Common myeloid progenitor, CD34-positive (primary cell): ENCODE measurements at regions not wholly inside any gene's neighbourhood (a gene's known extent, or its start where the extent isn't known, plus 50 kb on each side); places are given as distances from the start of the nearest gene placed in this dataset.
"Not testable (repeated sequence)": the region's sequence is repeated elsewhere in the genome, so short reads cannot be mapped to it uniquely, and the experiment has no call there.

ENCODE experiments used
- CTCF ChIA-PET: fragments of 350-600 bp; sonication (Branson Sonifier 250); formaldehyde crosslinking; loops from one replicate; lab custom pipeline; 2021; ENCODE audit warnings: antibody characterized with exemption; lab: Charles Lee
- POLR2A ChIA-PET: fragments of 350-600 bp; sonication (Branson Sonifier 250); formaldehyde crosslinking; loops from one replicate; lab custom pipeline; 2021; ENCODE audit warnings: antibody characterized with exemption; lab: Charles Lee
- DNase-seq, 3 donors: peaks; one replicate each; pipeline versions ENCODE4 v3.0.0 to v3.0.0-alpha.2; 2013
- H3K27ac ChIP-seq, 2 experiments: 1 replicate in 1 of 2; 2 replicates in 1 of 2; pipeline ENCODE4 v1.7.0; 2013; ENCODE audit warnings: inconsistent platforms in 2 of 2, low read length in 2 of 2, mild to moderate bottlenecking in 2 of 2, low read depth in 1 of 2, moderate library complexity in 1 of 2; ENCODE audit not compliant: severe bottlenecking in 2 of 2, insufficient read depth in 1 of 2, poor library complexity in 1 of 2
- H3K27me3 ChIP-seq, 5 experiments: replicated peaks in 2 of 5; 1 replicate in 3 of 5; 2 replicates in 2 of 5; pipeline versions ENCODE4 v1.6.1 to v1.7.0; 2013; ENCODE audit warnings: low read length in 4 of 5, mild to moderate bottlenecking in 2 of 5, moderate library complexity in 2 of 5, inconsistent platforms in 1 of 5; ENCODE audit not compliant: insufficient read depth in 5 of 5, control insufficient read depth in 4 of 5
- H3K36me3 ChIP-seq, 4 experiments: 1 replicate in 2 of 4; 2 replicates in 2 of 4; pipeline versions ENCODE4 v1.6.1 to v1.7.0; 2013; ENCODE audit warnings: low read length in 3 of 4, control low read depth in 1 of 4, mild to moderate bottlenecking in 1 of 4; ENCODE audit not compliant: control insufficient read depth in 4 of 4, insufficient read depth in 4 of 4
- H3K4me1 ChIP-seq, 4 experiments: 1 replicate in 3 of 4; 2 replicates in 1 of 4; pipeline versions ENCODE4 v1.6.1 to v1.7.1; 2013; ENCODE audit warnings: low read length in 3 of 4, mild to moderate bottlenecking in 3 of 4, control low read depth in 1 of 4, inconsistent platforms in 1 of 4, moderate library complexity in 1 of 4; ENCODE audit not compliant: control insufficient read depth in 4 of 4, insufficient read depth in 4 of 4; ENCODE audit errors: control extremely low read depth in 1 of 4
- H3K4me3 ChIP-seq, 7 experiments: 1 replicate in 4 of 7; 2 replicates in 3 of 7; pipeline versions ENCODE4 v1.5.1 to v1.7.0; 2013; ENCODE audit warnings: mild to moderate bottlenecking in 7 of 7, low read length in 6 of 7, moderate library complexity in 6 of 7, inconsistent platforms in 2 of 7, low read depth in 2 of 7, control low read depth in 1 of 7; ENCODE audit not compliant: insufficient read depth in 4 of 7, control insufficient read depth in 1 of 7; ENCODE audit errors: extremely low read depth in 1 of 7
- H3K9me3 ChIP-seq, 5 experiments: 1 replicate in 4 of 5; 2 replicates in 1 of 5; pipeline versions ENCODE4 v1.6.1 to v1.7.1; 2013; ENCODE audit warnings: low read length in 4 of 5, mild to moderate bottlenecking in 2 of 5, inconsistent platforms in 1 of 5, low read depth in 1 of 5, moderate library complexity in 1 of 5; ENCODE audit not compliant: control insufficient read depth in 4 of 5, insufficient read depth in 2 of 5; ENCODE audit errors: control extremely low read depth in 1 of 5
- WGBS: methylation state at CpG from one replicate; pipeline ENCODE4 v1.1.5; 2013; ENCODE audit not compliant: insufficient coverage; 5-methylcytosine and 5-hydroxymethylcytosine counted together

DNA sequence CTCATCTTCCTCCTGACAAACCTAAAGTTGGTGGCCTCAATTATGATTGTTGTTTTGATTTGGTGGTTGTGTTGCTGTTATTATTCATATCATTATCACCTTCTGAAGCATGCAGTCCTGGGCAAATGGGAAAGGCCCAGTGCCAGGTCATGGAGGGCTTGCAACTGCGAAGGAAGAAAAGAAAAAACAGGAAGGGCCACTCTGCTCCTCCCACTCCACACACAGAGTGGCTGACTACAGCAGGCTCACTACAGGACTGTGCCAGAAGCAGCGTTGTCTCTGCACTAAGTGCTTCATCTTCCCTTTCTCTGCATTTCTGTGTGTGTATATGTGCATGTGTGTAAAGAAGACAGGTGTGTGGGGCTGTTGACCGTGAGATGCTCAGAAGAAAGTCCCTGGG, 231.9 kb downstream of the ANKRD30B start:
- no peaks in the 10 kb centered on the region for H3K4me1 ChIP-seq
- 100% methylated on average over 1 of the region's 3 CpGs for WGBS
- no peaks in the 10 kb centered on the region for H3K27me3 ChIP-seq
- no peaks in the 10 kb centered on the region for H3K36me3 ChIP-seq
- no peaks in the 10 kb centered on the region for H3K9me3 ChIP-seq
- CTCF ChIA-PET, result no interaction called here
- POLR2A ChIA-PET, result no interaction called here
- H3K4me3 ChIP-seq, result no peak overlapping the region
- H3K27ac ChIP-seq, result no peak overlapping the region
- no peak for DNase-seq

DNA sequence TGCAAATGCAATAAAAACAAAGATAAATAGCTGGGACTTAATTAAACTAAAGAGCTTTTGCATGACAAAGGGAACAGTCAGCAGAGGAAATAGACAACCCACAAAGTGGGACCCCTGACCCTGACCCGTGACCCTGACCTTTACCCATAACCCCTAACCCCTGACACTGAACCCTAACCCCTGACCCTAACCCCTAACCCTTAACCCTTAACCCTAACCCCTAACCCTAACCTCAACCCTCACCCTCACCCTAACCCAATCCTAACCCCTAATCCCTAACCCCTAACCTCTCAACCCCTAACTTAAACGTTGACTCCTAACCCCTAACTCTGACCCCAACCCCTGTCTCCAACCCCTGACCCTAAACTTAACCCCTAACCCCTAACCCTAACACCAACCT, 236.6 kb downstream of the ANKRD30B start:
- peak in 1 of 3 donors; percentile 31 for DNase-seq
- H3K27me3 ChIP-seq, H3K36me3 ChIP-seq, H3K27ac ChIP-seq, H3K9me3 ChIP-seq, H3K4me1 ChIP-seq, CTCF ChIA-PET, POLR2A ChIA-PET, H3K4me3 ChIP-seq: not testable (repeated sequence)
- WGBS, result 43% methylated on average over 1 of the region's 2 CpGs

DNA sequence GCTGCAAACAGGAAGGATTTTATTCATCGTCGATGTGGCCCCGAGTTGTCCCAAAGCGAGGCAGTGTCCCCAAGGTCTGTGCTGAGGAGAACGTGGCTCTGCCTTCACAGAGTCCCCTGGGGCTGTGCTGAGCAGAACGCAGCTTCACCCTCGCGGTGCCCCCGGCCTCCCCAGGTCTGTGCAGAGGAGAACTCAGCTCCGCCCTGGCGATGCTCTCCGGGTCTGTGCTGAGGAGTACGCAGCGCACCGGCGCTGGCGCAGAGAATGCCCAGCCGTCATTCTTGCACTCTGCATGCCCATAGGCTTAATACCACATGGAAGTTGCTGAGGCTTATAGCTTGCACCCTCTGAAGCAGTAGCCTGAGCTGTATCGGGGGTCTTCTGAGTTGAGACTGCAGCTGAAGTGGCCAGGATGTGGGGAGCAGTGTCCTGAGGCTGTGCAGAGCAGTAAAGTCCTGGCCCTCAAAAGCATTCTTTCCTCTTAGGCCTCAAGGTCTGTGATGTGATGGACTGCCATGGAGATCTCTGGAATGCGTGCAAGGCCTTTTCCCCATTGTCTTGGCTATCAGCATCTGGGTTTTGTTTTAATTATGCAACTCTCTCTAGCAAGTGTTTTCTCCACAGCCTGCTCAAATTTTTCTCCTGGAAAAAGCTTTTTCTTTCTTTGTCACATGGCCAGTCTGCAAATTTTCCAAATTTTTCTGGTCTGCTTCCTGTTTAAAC, 237.5 kb downstream of the ANKRD30B start:
- DNase-seq, H3K4me3 ChIP-seq, H3K27me3 ChIP-seq, H3K4me1 ChIP-seq, H3K27ac ChIP-seq, H3K36me3 ChIP-seq, POLR2A ChIA-PET, H3K9me3 ChIP-seq, CTCF ChIA-PET: not testable (repeated sequence)
- WGBS, result 93% methylated on average over 20 of the region's 20 CpGs

DNA sequence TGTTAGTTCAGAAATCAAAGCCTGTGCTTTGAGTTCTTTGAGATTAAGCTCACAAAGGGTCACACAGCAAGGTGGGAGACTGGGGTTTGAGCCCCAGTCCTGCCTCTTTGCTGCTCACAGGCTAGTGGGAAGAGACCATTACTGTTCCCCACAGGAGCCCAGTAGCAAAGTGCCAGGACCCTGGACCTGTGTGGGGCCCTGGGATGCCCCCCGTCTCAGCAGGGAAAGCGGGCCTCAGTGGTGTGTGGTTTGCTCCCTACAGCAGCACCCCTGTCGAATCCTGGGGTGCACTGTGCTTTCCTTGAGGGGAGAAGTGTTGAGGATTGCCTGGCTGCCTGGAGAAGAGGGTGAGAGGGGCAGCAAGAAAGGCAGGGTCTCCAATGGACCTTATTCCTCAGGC, 239.4 kb downstream of the ANKRD30B start:
- H3K4me3 ChIP-seq, DNase-seq, H3K27ac ChIP-seq, H3K9me3 ChIP-seq, CTCF ChIA-PET, H3K4me1 ChIP-seq, H3K27me3 ChIP-seq, POLR2A ChIA-PET, H3K36me3 ChIP-seq: not testable (repeated sequence)
- WGBS, result 40% methylated on average over 1 of the region's 3 CpGs

DNA sequence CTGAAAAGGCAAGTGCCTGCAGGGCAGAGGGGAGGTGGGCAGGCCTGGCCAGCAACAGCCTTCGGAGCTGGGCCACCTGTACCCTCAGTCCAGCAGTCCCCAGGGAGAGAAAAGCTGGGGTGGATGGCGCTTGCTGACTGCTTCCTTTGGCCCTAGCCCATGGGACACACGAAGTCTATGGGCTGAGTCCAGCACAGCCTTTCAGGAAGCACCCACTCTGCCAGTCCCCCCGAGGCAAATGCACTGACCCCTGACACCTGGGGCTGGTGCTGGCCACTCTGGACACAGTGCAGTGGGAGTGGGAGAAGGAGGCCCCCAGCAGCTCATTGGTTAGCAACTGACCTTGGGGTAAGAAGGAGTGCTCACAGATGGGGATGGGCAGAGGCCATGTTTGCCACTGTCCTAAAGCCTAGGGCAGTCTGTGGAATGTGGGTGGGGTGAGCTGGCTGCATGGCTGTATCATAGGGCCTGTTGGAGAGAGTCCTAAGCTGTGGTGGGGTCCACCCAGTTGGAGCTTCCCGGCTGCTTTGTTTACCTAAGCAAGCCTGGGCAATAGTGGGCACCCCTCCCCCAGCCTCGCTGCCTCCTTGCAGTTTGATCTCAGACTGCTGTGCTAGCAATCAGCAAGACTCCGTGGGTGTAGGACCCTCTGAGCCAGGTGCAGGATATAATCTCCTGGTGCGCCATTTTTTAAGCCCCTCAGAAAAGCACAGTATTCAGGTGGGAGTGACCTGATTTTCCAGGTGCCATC, 240.2 kb downstream of the ANKRD30B start:
- CTCF ChIA-PET, H3K36me3 ChIP-seq, H3K27me3 ChIP-seq, H3K9me3 ChIP-seq, H3K4me1 ChIP-seq, H3K4me3 ChIP-seq, DNase-seq, POLR2A ChIA-PET, H3K27ac ChIP-seq: not testable (repeated sequence)
- WGBS, result 90% methylated on average over 3 of the region's 8 CpGs

DNA sequence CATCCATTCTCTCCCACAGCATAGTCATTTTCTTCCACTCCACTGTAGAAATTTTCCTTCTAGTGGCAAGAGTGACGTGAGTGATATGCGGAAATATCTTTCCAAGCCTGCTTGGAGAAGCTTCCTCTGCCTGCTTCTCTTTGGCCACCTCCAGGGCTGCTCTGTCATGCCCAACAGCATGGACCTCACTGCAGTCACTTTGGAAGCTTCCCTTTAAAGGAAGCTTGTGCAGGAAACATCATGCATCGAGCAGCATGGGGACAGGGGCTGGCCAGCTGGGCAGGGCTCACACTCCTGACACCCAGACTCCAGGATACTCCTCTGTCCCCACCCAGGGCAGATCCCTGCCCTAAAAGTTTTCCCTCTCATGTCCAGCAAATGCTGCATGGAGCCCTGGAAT, 241.6 kb downstream of the ANKRD30B start:
- H3K27ac ChIP-seq, H3K4me3 ChIP-seq, H3K36me3 ChIP-seq, CTCF ChIA-PET, H3K27me3 ChIP-seq, H3K9me3 ChIP-seq, H3K4me1 ChIP-seq, DNase-seq, POLR2A ChIA-PET: not testable (repeated sequence)
- 100% methylated on average over 2 of the region's 3 CpGs for WGBS

DNA sequence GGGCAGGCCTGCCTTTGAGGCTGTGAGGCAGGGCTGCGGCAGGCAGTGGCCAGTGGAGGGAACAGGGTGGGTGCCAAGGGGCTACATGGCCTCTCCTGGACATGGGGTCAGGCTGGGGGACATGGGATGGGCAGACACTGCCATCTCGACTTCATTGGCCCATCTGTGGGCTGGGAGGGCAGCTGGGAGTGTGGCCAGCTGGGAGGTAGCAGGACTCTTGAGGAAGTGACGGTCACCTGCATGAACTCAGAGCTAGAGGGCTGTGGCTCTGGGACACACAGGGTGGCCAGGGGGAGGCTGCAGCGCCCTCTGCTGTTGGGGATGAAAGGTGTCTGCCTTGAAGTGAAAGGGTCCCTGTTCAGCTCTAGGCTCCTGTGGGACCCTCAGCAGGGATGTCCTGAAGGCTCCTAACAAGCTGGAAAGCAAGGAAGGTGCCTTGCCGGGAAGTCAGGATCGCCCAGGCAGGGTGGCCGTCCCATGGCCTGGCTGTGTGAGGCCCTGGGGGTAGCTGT, 244.0 kb downstream of the ANKRD30B start:
- H3K4me3 ChIP-seq, DNase-seq, POLR2A ChIA-PET, H3K27ac ChIP-seq, H3K9me3 ChIP-seq, H3K27me3 ChIP-seq, H3K4me1 ChIP-seq, H3K36me3 ChIP-seq, CTCF ChIA-PET: not testable (repeated sequence)
- 80% methylated on average over 4 of the region's 7 CpGs for WGBS
